Chondrocyte (in vitro differentiated cells): ENCODE measurements at regions not wholly inside any gene's neighbourhood (a gene's known extent, or its start where the extent isn't known, plus 50 kb on each side); places are given as distances from the start of the nearest gene placed in this dataset.
"Not testable (repeated sequence)": the region's sequence is repeated elsewhere in the genome, so short reads cannot be mapped to it uniquely, and the experiment has no call there.

ENCODE experiments used
- DNase-seq: peaks from one replicate; pipeline ENCODE4 v3.0.0; 2021; ENCODE audit warnings: mixed read lengths, low spot score
- H3K27ac Mint-ChIP-seq: one replicate; pipeline ENCODE4 v1.8.0; 2021; ENCODE audit warnings: mild to moderate bottlenecking, moderate library complexity, mixed read lengths; ENCODE audit not compliant: unreplicated experiment
- H3K27me3 Mint-ChIP-seq: 2 replicates; pipeline ENCODE4 v1.8.0; 2021; ENCODE audit warnings: low read depth, mixed read lengths
- H3K36me3 Mint-ChIP-seq: 2 replicates; pipeline ENCODE4 v1.8.0; 2021; ENCODE audit warnings: low read depth, mixed read lengths
- H3K4me1 Mint-ChIP-seq: 2 replicates; pipeline ENCODE4 v1.8.0; 2021; ENCODE audit warnings: low read depth, mild to moderate bottlenecking, mixed read lengths
- H3K4me3 Mint-ChIP-seq: one replicate; pipeline ENCODE4 v1.8.0; 2021; ENCODE audit warnings: mild to moderate bottlenecking, moderate library complexity, mixed read lengths; ENCODE audit not compliant: unreplicated experiment
- H3K9me3 Mint-ChIP-seq: 2 replicates; pipeline ENCODE4 v1.8.0; 2021; ENCODE audit warnings: low read depth, mixed read lengths
- CTCF ChIP-seq: fragments of 200-600 bp; sonication (generic); IDR thresholded peaks from 2 replicates; pipeline ENCODE4 v1.5.0; 2021; ENCODE audit warnings: antibody characterized with exemption, mild to moderate bottlenecking, moderate library complexity

DNA sequence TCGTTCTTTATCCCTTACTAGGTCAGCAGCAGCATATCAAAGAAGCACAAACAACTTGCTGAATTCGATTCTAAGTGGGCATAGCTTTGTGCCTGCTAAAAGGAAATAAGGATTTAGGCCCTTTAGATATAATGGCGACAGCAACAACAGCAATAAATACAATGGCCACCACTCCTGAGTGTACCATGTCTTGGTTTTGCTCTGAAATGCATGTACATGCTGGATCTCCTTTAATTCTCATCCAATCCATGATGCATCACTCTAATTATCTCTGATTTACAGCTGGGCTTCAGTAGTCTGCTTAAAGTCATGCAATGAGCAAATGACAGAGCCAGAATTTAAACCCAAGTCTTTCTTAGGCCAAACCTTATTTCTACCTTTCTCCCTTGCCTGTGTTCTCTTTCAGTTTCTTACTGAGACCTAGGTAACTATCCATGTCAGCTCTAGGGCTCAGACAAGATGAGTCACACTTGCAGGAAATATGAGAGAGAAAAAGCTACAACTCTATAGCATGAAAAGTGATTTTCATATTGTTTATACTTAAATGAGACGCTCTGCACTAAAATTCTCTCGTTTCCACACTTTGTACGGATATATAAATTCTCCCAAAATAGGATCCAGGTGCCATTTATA lies 111.8 kb downstream of the HMHB1 start:
- TF ChIP-seq CTCF: no peak
- no peak for DNase-seq

DNA sequence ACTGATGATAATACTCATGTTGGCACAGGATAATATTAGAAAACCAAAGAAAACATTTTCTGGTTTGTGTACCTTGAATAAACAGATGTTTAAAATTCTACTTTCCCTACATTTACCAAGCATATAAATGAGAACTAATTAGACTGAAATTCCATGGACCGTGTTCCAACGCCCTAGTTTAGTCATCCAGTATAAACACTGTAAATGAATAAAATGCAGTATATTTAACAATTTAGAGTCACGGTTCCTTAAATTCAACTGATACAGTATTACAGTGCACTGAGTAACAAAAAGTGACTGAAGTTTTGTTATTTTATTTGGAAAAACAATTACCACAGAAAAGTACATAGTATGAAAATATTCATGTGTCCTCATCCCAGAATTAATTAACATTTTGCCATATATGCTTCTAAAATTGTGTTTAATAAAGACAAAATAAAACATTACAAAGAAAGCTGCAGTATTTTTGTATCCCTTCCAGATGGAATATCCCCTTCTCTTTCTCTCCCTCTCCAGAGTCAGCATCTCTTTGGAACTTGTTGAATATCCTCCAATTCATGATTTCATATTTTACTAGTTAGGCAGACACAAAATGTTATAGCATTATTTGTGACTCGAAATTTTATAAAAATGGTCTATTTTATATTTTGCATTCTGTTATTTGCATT lies 112.5 kb downstream of the HMHB1 start:
- Mint-ChIP-seq H3K9me3 (no peaks in the 10 kb centered on the region), H3K27me3 (no peaks in the 10 kb centered on the region), H3K36me3 (no peaks in the 10 kb centered on the region), H3K4me1 (peaks cover 44% of the 10 kb centered on the region), H3K4me3 (no peak overlapping the region), H3K27ac (peak overlapping the region; percentile 80)
- DNase-seq: no peak
- no peak for TF ChIP-seq CTCF

More for the DNA sequence above, 111.8 kb downstream of the HMHB1 start:
- H3K4me1 Mint-ChIP-seq: peaks cover 44% of the 10 kb centered on the region
- peak overlapping the region; percentile 80 for H3K27ac Mint-ChIP-seq
- H3K27me3 Mint-ChIP-seq: no peaks in the 10 kb centered on the region
- no peak overlapping the region for H3K4me3 Mint-ChIP-seq
- no peaks in the 10 kb centered on the region for H3K36me3 Mint-ChIP-seq
- no peaks in the 10 kb centered on the region for H3K9me3 Mint-ChIP-seq

DNA sequence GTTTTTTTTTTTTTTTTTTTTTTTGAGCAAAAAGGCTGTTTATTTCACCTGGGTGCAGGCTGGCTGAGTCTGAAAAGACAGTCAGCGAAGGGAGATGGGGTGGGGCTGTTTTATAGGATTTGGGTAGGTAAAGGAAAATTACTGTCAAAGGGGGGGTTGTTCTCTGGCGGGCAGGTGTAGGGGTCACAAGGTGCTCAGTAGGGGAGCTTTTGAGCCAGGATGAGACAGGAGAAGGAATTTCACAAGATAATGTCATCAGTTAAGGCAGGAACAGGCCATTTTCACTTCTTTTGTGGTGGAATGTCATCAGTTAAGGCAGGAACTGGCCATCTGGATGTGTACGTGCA lies 113.0 kb downstream of the HMHB1 start:
- H3K27me3 Mint-ChIP-seq, DNase-seq, H3K4me3 Mint-ChIP-seq, H3K27ac Mint-ChIP-seq, H3K9me3 Mint-ChIP-seq, H3K36me3 Mint-ChIP-seq: not testable (repeated sequence)
- H3K4me1 Mint-ChIP-seq: peaks cover 44% of the 10 kb centered on the region

DNA sequence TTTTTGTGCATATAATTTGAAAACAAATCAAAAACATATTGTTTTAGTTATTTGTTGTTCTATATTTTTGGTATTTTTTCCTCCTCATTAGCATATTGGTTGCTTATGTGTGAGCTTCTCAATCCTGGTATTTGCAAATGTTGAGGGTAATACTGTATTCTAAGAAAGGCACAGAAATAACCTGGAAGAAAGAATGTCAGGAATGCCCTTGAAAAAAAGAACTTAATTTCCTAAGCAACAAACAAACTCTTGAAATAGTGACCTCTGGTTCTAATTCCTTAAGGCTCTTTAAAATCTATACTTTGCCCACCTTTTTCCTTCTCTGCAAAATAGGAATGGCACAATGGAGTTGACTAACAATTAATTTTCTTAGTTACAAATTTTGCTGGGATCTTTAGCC lies 117.5 kb downstream of the HMHB1 start:
- Mint-ChIP-seq H3K27ac (no peak overlapping the region), H3K27me3 (no peaks in the 10 kb centered on the region), H3K36me3 (peaks cover 5% of the 10 kb centered on the region), H3K4me3 (no peak overlapping the region), H3K9me3 (peaks cover 14% of the 10 kb centered on the region), H3K4me1 (peaks cover 6% of the 10 kb centered on the region)
- TF ChIP-seq CTCF: no peak
- DNase-seq: no peak

DNA sequence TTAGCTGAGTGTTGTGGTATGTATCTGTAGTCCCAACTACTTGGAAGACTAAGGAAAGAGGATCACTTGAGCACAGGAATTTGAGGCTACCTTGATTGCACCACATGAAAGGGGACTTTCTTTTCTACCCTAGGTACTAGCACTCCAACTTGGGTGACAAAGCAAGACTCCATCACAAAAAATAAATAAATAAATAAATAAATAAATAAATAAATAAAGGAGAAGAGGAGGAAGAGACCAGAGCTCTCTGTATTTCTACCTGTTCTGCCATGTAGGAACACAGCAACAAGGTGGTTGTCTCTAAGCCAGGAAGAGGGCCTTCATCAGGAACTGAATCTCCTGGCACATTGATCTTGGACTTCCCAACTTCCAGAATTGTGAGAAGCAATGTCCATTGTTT lies 118.6 kb downstream of the HMHB1 start:
- DNase-seq: no peak
- peaks cover 25% of the 10 kb centered on the region for H3K9me3 Mint-ChIP-seq
- no peaks in the 10 kb centered on the region for H3K27me3 Mint-ChIP-seq
- H3K36me3 Mint-ChIP-seq: peaks cover 8% of the 10 kb centered on the region
- H3K27ac Mint-ChIP-seq: no peak overlapping the region
- no peak overlapping the region for H3K4me3 Mint-ChIP-seq
- TF ChIP-seq CTCF: no peak
- no peaks in the 10 kb centered on the region for H3K4me1 Mint-ChIP-seq

DNA sequence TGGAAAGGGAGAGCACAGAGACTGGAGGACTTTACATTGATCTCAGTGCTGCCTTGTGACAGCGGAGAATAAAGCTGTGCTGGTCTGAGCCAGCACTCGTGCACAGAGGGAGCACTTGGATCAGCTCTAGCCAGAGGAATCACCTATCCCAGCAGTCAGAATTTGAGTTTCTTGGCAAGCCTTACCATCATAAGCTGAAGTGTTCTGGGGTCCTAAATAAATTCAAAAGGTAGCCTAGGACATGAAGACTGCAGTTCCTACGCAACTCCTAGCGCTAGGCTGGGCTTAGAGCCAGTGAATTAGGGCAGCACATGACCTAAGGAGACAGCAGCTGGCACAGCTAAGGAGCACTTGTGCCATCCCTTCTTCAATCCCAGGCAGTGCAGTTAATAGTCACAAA lies 119.5 kb downstream of the HMHB1 start:
- no peak overlapping the region for H3K27ac Mint-ChIP-seq
- H3K4me3 Mint-ChIP-seq: no peak overlapping the region
- peaks cover 10% of the 10 kb centered on the region for H3K36me3 Mint-ChIP-seq
- no peaks in the 10 kb centered on the region for H3K27me3 Mint-ChIP-seq
- no peak for TF ChIP-seq CTCF
- DNase-seq: no peak
- peaks cover 31% of the 10 kb centered on the region for H3K9me3 Mint-ChIP-seq
- H3K4me1 Mint-ChIP-seq: no peaks in the 10 kb centered on the region
